ENCODE measurements at regions not wholly inside any gene's neighbourhood (a gene's known extent, or its start where the extent isn't known, plus 50 kb on each side); places are given as distances from the start of the nearest gene placed in this dataset.

- DNase-seq: no peak
Observed at GRCh38 chr20:19956976-19957375, 60.2 kb upstream of the NAA20 start.

GRCh38 chr20:19958219-19958618 lies 58.9 kb upstream of the NAA20 start:
- DNase-seq: no peak

GRCh38 chr20:19958928-19959327 lies 58.2 kb upstream of the NAA20 start:
- no peak for DNase-seq

GRCh38 chr20:19960745-19961144 lies 56.4 kb upstream of the NAA20 start:
- DNase-seq: no peak

- no peak for DNase-seq
Observed at GRCh38 chr20:19961293-19961692, 55.9 kb upstream of the NAA20 start.

- DNase-seq: no peak
Observed at GRCh38 chr20:19962958-19963357, 54.2 kb upstream of the NAA20 start.

- DNase-seq: no peak
Observed at GRCh38 chr20:19964289-19965265, 52.6 kb upstream of the NAA20 start.

GRCh38 chr20:19966840-19967239 lies 50.3 kb upstream of the NAA20 start:
- no peak for DNase-seq

Measured in CD4-positive, alpha-beta T cell treated with Interleukin-15 for 1 hour (primary cell).